ENCODE measurements at regions not wholly inside any gene's neighbourhood (a gene's known extent, or its start where the extent isn't known, plus 50 kb on each side); places are given as distances from the start of the nearest gene placed in this dataset.

- peak overlapping the region; percentile 47 for H3K4me2 ChIP-seq
- H3K4me3 ChIP-seq, result no peak overlapping the region
- no peak for TF ChIP-seq EZH2 (IDR thresholded peaks at IDR 0.05; ENCODE audit: borderline replicate concordance)
- peak; percentile 92 for TF ChIP-seq CTCF (IDR thresholded peaks at IDR 0.05; ENCODE audit: poor library complexity)
- TF ChIP-seq EZH2phosphoT487 (IDR thresholded peaks at IDR 0.05; ENCODE audit: low read depth, severe bottlenecking, unreplicated experiment), result no peak
- H3K27ac ChIP-seq, result peak overlapping the region; percentile 26
- DNase-seq (ENCODE audit: low spot score), result peak; percentile 93
- H3K79me2 ChIP-seq, result no peaks in the 10 kb centered on the region
- H3K9me2 ChIP-seq (replicated peaks; ENCODE audit: insufficient read depth), result no peaks in the 10 kb centered on the region
- no peaks in the 10 kb centered on the region for H4K20me1 ChIP-seq (ENCODE audit: insufficient read depth, poor library complexity, severe bottlenecking)
- H3K9me3 ChIP-seq (ENCODE audit: low read depth), result no peaks in the 10 kb centered on the region
- WGBS (ENCODE audit: low lambda C conversion rate, missing lambda C conversion rate), result 11% methylated on average over 8 of the region's 8 CpGs
- H3K36me3 ChIP-seq (replicated peaks; ENCODE audit: insufficient read depth, low read depth), result no peaks in the 10 kb centered on the region
- H3K27me3 ChIP-seq, result no peaks in the 10 kb centered on the region
- no peak overlapping the region for H2AFZ ChIP-seq
- H3K4me1 ChIP-seq (ENCODE audit: insufficient read depth), result peaks cover 13% of the 10 kb centered on the region
These were observed 253.4 kb downstream of the ETAA1 start for GRCh38 chr2:67650291-67651133.

GRCh38 chr2:67651565-67651964 is 254.4 kb downstream of the ETAA1 start:
- no peak for TF ChIP-seq EZH2phosphoT487 (IDR thresholded peaks at IDR 0.05; ENCODE audit: low read depth, severe bottlenecking, unreplicated experiment)
- no peak for TF ChIP-seq EZH2 (IDR thresholded peaks at IDR 0.05; ENCODE audit: borderline replicate concordance)
- TF ChIP-seq CTCF (IDR thresholded peaks at IDR 0.05; ENCODE audit: poor library complexity), result no peak
- Histone ChIP-seq H3K27me3 (no peaks in the 10 kb centered on the region), H4K20me1 (ENCODE audit: insufficient read depth, poor library complexity, severe bottlenecking) (no peaks in the 10 kb centered on the region), H3K36me3 (replicated peaks; ENCODE audit: insufficient read depth, low read depth) (no peaks in the 10 kb centered on the region), H3K79me2 (no peaks in the 10 kb centered on the region), H3K4me2 (no peak overlapping the region), H3K27ac (no peak overlapping the region), H3K4me3 (no peak overlapping the region), H3K9me3 (ENCODE audit: low read depth) (no peaks in the 10 kb centered on the region), H3K4me1 (ENCODE audit: insufficient read depth) (peaks cover 13% of the 10 kb centered on the region), H2AFZ (no peak overlapping the region), H3K9me2 (replicated peaks; ENCODE audit: insufficient read depth) (no peaks in the 10 kb centered on the region)
- 66% methylated on average over 3 of the region's 3 CpGs for WGBS (ENCODE audit: low lambda C conversion rate, missing lambda C conversion rate)
- DNase-seq (ENCODE audit: low spot score), result no peak

GRCh38 chr2:67652679-67653078 is 255.5 kb downstream of the ETAA1 start:
- no peaks in the 10 kb centered on the region for H4K20me1 ChIP-seq (ENCODE audit: insufficient read depth, poor library complexity, severe bottlenecking)
- H3K9me2 ChIP-seq (replicated peaks; ENCODE audit: insufficient read depth), result no peaks in the 10 kb centered on the region
- no peak overlapping the region for H2AFZ ChIP-seq
- H3K27ac ChIP-seq, result no peak overlapping the region
- no peaks in the 10 kb centered on the region for H3K36me3 ChIP-seq (replicated peaks; ENCODE audit: insufficient read depth, low read depth)
- H3K9me3 ChIP-seq (ENCODE audit: low read depth), result no peaks in the 10 kb centered on the region
- TF ChIP-seq CTCF (IDR thresholded peaks at IDR 0.05; ENCODE audit: poor library complexity), result no peak
- no peak for TF ChIP-seq EZH2 (IDR thresholded peaks at IDR 0.05; ENCODE audit: borderline replicate concordance)
- TF ChIP-seq EZH2phosphoT487 (IDR thresholded peaks at IDR 0.05; ENCODE audit: low read depth, severe bottlenecking, unreplicated experiment), result no peak
- WGBS (ENCODE audit: low lambda C conversion rate, missing lambda C conversion rate), result 92% methylated on average over 1 of the region's 1 CpG
- H3K79me2 ChIP-seq, result no peaks in the 10 kb centered on the region
- H3K27me3 ChIP-seq, result no peaks in the 10 kb centered on the region
- H3K4me3 ChIP-seq, result no peak overlapping the region
- peaks cover 9% of the 10 kb centered on the region for H3K4me1 ChIP-seq (ENCODE audit: insufficient read depth)
- H3K4me2 ChIP-seq, result no peak overlapping the region
- DNase-seq (ENCODE audit: low spot score), result no peak

All from hepatocyte (in vitro differentiated cells).